ENCODE measurements at regions not wholly inside any gene's neighbourhood (a gene's known extent, or its start where the extent isn't known, plus 50 kb on each side); places are given as distances from the start of the nearest gene placed in this dataset.

GRCh38 chr10:83165265-83165664 is 974.0 kb upstream of the GHITM start:
- DNase-seq (ENCODE audit: low spot score), result no peak

GRCh38 chr10:83166344-83166743 is 973.0 kb upstream of the GHITM start:
- peak; percentile 44 for DNase-seq (ENCODE audit: low spot score)

- DNase-seq (ENCODE audit: low spot score), result no peak
Measured at GRCh38 chr10:83167081-83167480, 972.2 kb upstream of the GHITM start.

GRCh38 chr10:83176901-83177300 is 962.4 kb upstream of the GHITM start:
- no peak for DNase-seq (ENCODE audit: low spot score)

- no peak for DNase-seq (ENCODE audit: low spot score)
Measured at GRCh38 chr10:83178526-83178925, 960.8 kb upstream of the GHITM start.

- DNase-seq (ENCODE audit: low spot score), result no peak
Measured at GRCh38 chr10:83179371-83179770, 959.9 kb upstream of the GHITM start.

GRCh38 chr10:83182076-83182475 is 957.2 kb upstream of the GHITM start:
- no peak for DNase-seq (ENCODE audit: low spot score)

GRCh38 chr10:83184641-83185040 is 954.7 kb upstream of the GHITM start:
- no peak for DNase-seq (ENCODE audit: low spot score)

GRCh38 chr10:83190614-83191013 is 948.7 kb upstream of the GHITM start:
- no peak for DNase-seq (ENCODE audit: low spot score)

- DNase-seq (ENCODE audit: low spot score), result no peak
Measured at GRCh38 chr10:83193026-83193425, 946.3 kb upstream of the GHITM start.

GRCh38 chr10:83195021-83195420 is 944.3 kb upstream of the GHITM start:
- no peak for DNase-seq (ENCODE audit: low spot score)

- no peak for DNase-seq (ENCODE audit: low spot score)
Measured at GRCh38 chr10:83199374-83199773, 939.9 kb upstream of the GHITM start.

GRCh38 chr10:83205861-83206260 is 933.4 kb upstream of the GHITM start:
- DNase-seq (ENCODE audit: low spot score), result no peak

GRCh38 chr10:83212632-83213334 is 926.5 kb upstream of the GHITM start:
- DNase-seq (ENCODE audit: low spot score), result no peak

- no peak for DNase-seq (ENCODE audit: low spot score)
Measured at GRCh38 chr10:83214136-83214535, 925.2 kb upstream of the GHITM start.

- DNase-seq (ENCODE audit: low spot score), result no peak
Measured at GRCh38 chr10:83218205-83218604, 921.1 kb upstream of the GHITM start.

GRCh38 chr10:83222300-83222699 is 917.0 kb upstream of the GHITM start:
- DNase-seq (ENCODE audit: low spot score), result no peak

GRCh38 chr10:83222832-83223742 is 916.2 kb upstream of the GHITM start:
- DNase-seq (ENCODE audit: low spot score), result no peak

GRCh38 chr10:83225781-83226180 is 913.5 kb upstream of the GHITM start:
- no peak for DNase-seq (ENCODE audit: low spot score)

GRCh38 chr10:83229991-83230390 is 909.3 kb upstream of the GHITM start:
- DNase-seq (ENCODE audit: low spot score), result no peak

- no peak for DNase-seq (ENCODE audit: low spot score)
Measured at GRCh38 chr10:83233691-83234090, 905.6 kb upstream of the GHITM start.

- no peak for DNase-seq (ENCODE audit: low spot score)
Measured at GRCh38 chr10:83248106-83248631, 891.1 kb upstream of the GHITM start.

GRCh38 chr10:83250396-83250795 is 888.9 kb upstream of the GHITM start:
- DNase-seq (ENCODE audit: low spot score), result no peak

All from RKO (cell line).